Natural killer cell (primary cell): ENCODE measurements at regions not wholly inside any gene's neighbourhood (a gene's known extent, or its start where the extent isn't known, plus 50 kb on each side); places are given as distances from the start of the nearest gene placed in this dataset.

Source experiments
- ATAC-seq, 3 donors: fragments of 150-1000 bp in 2 of 3; fragments of 200-7000 bp in 1 of 3; cut with Tn5 transposase; 1 replicate in 1 of 3; 2 replicates in 2 of 3; pipeline ENCODE4 v1.10.0; 2021; ENCODE audit warnings: mild to moderate bottlenecking in 2 of 3, moderate library complexity in 2 of 3
- DNase-seq, 2 donors: peaks; one replicate each; pipeline versions ENCODE4 v3.0.0 to v3.0.0-alpha.2; 2013 to 2021; ENCODE audit warnings: mixed read lengths in 1 of 2
- H3K27ac ChIP-seq: one replicate; pipeline ENCODE4 v1.5.1; 2013; ENCODE audit warnings: mild to moderate bottlenecking, low read length
- H3K27me3 ChIP-seq: one replicate; pipeline ENCODE4 v1.6.1; 2013; ENCODE audit warnings: low read length; ENCODE audit not compliant: control insufficient read depth, insufficient read depth
- H3K36me3 ChIP-seq: one replicate; pipeline ENCODE4 v1.6.1; 2013; ENCODE audit warnings: low read length; ENCODE audit not compliant: control insufficient read depth, insufficient read depth
- H3K4me1 ChIP-seq: one replicate; pipeline ENCODE4 v1.6.1; 2013; ENCODE audit warnings: low read length; ENCODE audit not compliant: control insufficient read depth, insufficient read depth
- H3K4me3 ChIP-seq: one replicate; pipeline ENCODE4 v1.5.1; 2013; ENCODE audit warnings: low read length
- H3K9me3 ChIP-seq: one replicate; pipeline ENCODE4 v1.6.1; 2013; ENCODE audit warnings: low read length; ENCODE audit not compliant: control insufficient read depth, insufficient read depth
- H3K27ac Mint-ChIP-seq, 2 donors: one replicate each; pipeline ENCODE4 v1.8.0; 2022; ENCODE audit warnings: mild to moderate bottlenecking in 2 of 2, mixed read lengths in 2 of 2, moderate library complexity in 1 of 2
- H3K27me3 Mint-ChIP-seq, 2 donors: one replicate each; pipeline ENCODE4 v1.8.0; 2022; ENCODE audit warnings: low read depth in 2 of 2, mixed read lengths in 2 of 2
- H3K36me3 Mint-ChIP-seq: one replicate; pipeline ENCODE4 v1.8.0; 2022; ENCODE audit warnings: mixed read lengths
- H3K4me1 Mint-ChIP-seq, 2 donors: one replicate each; pipeline ENCODE4 v1.8.0; 2022; ENCODE audit warnings: mixed read lengths in 2 of 2
- H3K4me3 Mint-ChIP-seq: one replicate; pipeline ENCODE4 v1.8.0; 2022; ENCODE audit warnings: mild to moderate bottlenecking, moderate library complexity, mixed read lengths
- H3K9me3 Mint-ChIP-seq, 2 donors: one replicate each; pipeline ENCODE4 v1.8.0; 2022; ENCODE audit warnings: mixed read lengths in 2 of 2
- WGBS: methylation state at CpG from one replicate; pipeline ENCODE4 v1.1.7; 2013; ENCODE audit warnings: missing lambda C conversion rate; ENCODE audit not compliant: insufficient coverage; 5-methylcytosine and 5-hydroxymethylcytosine counted together
- intact Hi-C: fragments of 100-400 bp; cut with micrococcal nuclease; formaldehyde crosslinking; loops from one replicate; pipeline ENCODE4 v1.14.2; 2022
- TF ChIP-seq, protein P1 (sequence below): fragments of 200-600 bp; IDR thresholded peaks from one replicate; pipeline ENCODE4 v1.8.0; 2022; ENCODE audit warnings: antibody characterized with exemption

DNA sequence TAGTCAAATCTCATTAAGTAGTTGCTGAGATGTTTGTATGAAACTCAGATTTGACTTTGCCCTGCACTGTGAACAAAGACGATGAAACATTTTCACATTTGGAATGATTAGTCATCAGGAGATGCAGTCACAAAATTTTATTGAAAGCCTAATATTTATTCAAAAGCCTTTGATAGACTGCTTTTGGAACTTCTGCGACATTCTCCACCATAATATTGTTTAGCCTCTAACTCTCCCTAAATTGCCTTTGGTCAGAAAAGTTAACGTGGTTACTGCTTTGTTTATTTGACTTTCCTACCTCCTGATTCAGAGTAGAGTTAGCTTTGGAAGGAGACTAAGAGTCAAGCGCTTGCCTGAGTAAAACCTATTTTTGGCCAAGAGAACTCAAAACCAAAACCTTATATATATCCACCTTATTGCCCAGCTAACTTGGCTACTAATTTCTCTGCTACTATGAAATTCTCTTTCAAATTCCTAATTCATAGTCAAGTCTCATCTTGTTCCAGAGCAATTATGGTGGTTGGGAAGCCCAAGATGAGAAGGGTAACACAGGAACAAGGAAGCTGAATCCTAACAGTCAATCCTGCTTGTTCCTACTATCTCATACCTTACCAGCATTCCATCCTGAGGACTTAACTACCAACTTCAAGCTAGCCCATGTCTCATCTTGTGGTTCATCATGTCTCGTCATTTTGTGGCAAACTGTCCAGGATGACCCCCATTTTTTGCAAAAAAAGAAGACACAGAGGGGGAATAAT, 429.6 kb downstream of the USP25 start:
- no peak for DNase-seq
- H3K27me3 ChIP-seq, result no peaks in the 10 kb centered on the region
- H3K4me3 ChIP-seq, result no peak overlapping the region
- H3K27ac ChIP-seq, result no peak overlapping the region
- no peaks in the 10 kb centered on the region for H3K36me3 ChIP-seq
- Mint-ChIP-seq H3K9me3 (peaks cover 3 to 4% of the 10 kb centered on the region in 2 donors), H3K27ac (no peak overlapping the region), H3K27me3 (no peaks in the 10 kb centered on the region), H3K4me1 (no peaks in the 10 kb centered on the region), H3K36me3 (no peaks in the 10 kb centered on the region), H3K4me3 (no peak overlapping the region)
- ATAC-seq, result no peak
- H3K4me1 ChIP-seq, result no peaks in the 10 kb centered on the region
- intact Hi-C loops, result no loop called here
- no peaks in the 10 kb centered on the region for H3K9me3 ChIP-seq
- TF ChIP-seq, protein P1, sequence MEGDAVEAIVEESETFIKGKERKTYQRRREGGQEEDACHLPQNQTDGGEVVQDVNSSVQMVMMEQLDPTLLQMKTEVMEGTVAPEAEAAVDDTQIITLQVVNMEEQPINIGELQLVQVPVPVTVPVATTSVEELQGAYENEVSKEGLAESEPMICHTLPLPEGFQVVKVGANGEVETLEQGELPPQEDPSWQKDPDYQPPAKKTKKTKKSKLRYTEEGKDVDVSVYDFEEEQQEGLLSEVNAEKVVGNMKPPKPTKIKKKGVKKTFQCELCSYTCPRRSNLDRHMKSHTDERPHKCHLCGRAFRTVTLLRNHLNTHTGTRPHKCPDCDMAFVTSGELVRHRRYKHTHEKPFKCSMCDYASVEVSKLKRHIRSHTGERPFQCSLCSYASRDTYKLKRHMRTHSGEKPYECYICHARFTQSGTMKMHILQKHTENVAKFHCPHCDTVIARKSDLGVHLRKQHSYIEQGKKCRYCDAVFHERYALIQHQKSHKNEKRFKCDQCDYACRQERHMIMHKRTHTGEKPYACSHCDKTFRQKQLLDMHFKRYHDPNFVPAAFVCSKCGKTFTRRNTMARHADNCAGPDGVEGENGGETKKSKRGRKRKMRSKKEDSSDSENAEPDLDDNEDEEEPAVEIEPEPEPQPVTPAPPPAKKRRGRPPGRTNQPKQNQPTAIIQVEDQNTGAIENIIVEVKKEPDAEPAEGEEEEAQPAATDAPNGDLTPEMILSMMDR, result no peak
- 92% methylated on average over 4 of the region's 5 CpGs for WGBS

DNA sequence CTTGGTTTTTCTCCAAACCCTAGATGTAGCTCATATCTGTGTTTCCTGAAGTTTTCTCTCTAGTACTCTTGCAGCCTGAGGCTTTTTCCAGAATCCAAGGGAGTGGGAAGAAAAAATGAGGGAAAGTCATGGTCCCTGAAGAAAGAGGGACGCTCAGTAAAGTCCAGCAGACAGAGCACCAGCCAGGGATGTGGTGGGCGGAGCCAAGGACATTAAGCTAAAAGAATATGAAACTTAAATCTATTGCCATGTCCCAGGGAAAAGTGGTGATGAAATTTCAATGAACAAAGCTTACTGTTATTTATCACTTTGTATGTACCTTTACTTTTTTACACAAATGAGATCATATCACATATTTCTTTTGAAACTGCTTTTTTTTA, 430.2 kb downstream of the USP25 start:
- WGBS, result 89% methylated on average over 2 of the region's 2 CpGs
- intact Hi-C loops, result no loop called here
- Histone ChIP-seq H3K4me1 (no peaks in the 10 kb centered on the region), H3K9me3 (no peaks in the 10 kb centered on the region), H3K27me3 (no peaks in the 10 kb centered on the region), H3K36me3 (no peaks in the 10 kb centered on the region), H3K27ac (no peak overlapping the region), H3K4me3 (no peak overlapping the region)
- DNase-seq (no peak), ATAC-seq (no peak)
- H3K27ac Mint-ChIP-seq, result no peak overlapping the region
- H3K9me3 Mint-ChIP-seq, result peaks cover 3 to 4% of the 10 kb centered on the region in 2 donors
- no peaks in the 10 kb centered on the region for H3K27me3 Mint-ChIP-seq
- no peaks in the 10 kb centered on the region for H3K36me3 Mint-ChIP-seq
- TF ChIP-seq, protein P1, result no peak
- no peak overlapping the region for H3K4me3 Mint-ChIP-seq
- H3K4me1 Mint-ChIP-seq, result no peaks in the 10 kb centered on the region

DNA sequence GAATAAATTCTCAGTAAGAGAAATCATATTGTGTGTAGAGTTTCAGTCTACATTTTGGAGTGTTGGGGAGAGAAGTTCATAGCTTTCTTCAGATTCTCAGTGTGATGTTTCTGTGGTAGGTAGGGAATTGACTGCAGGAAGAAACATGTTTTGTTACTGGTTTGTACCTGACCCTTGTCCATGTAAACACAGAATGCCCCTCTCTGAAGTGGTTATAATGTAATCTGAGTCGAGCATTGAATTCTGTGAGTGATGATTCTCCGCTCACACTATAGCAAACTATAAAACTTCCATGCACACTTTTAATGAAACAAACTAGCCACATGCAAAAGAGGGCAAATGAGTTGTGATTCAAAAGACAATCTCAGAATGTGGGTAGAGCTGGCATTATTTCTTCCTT, 433.2 kb downstream of the USP25 start:
- no peaks in the 10 kb centered on the region for H3K27me3 Mint-ChIP-seq
- no peak overlapping the region for H3K4me3 Mint-ChIP-seq
- H3K4me3 ChIP-seq, result no peak overlapping the region
- no peaks in the 10 kb centered on the region for H3K27me3 ChIP-seq
- DNase-seq, result no peak
- intact Hi-C loops, result no loop called here
- no peak for ATAC-seq
- H3K36me3 Mint-ChIP-seq, result no peaks in the 10 kb centered on the region
- H3K27ac ChIP-seq, result no peak overlapping the region
- H3K27ac Mint-ChIP-seq, result no peak overlapping the region
- H3K4me1 ChIP-seq, result no peaks in the 10 kb centered on the region
- no peaks in the 10 kb centered on the region for H3K36me3 ChIP-seq
- no peaks in the 10 kb centered on the region for H3K9me3 ChIP-seq
- no peaks in the 10 kb centered on the region for H3K4me1 Mint-ChIP-seq
- peaks cover 5 to 6% of the 10 kb centered on the region in 2 donors for H3K9me3 Mint-ChIP-seq
- TF ChIP-seq, protein P1, result no peak
- no CpG with 5 or more reads among the region's 2 CpGs for WGBS

DNA sequence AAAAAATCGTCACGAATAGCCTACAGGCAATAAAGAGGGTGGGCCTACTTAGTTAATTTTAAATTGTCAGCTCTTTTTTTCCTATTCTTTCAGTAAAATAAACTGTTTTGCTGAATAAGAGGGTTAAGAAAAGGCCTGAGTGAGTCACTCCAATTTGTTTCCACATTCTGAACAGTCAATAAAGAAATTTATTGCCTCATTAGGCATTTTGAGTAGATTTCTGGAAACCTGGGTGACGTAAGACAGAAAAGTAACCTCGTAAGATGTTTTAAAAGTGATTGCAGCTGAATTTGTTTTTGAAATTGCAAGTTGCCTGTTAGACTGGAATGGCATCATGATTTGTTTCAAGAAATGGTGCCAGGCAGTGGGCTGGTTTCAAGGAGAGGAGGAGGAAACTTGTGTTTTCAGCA, 439.3 kb downstream of the USP25 start:
- Mint-ChIP-seq H3K4me1 (no peaks in the 10 kb centered on the region), H3K36me3 (no peaks in the 10 kb centered on the region), H3K27ac (no peak overlapping the region), H3K9me3 (peaks cover 3% of the 10 kb centered on the region in 2 donors), H3K4me3 (no peak overlapping the region), H3K27me3 (no peaks in the 10 kb centered on the region)
- ATAC-seq (no peak), DNase-seq (no peak)
- no peak overlapping the region for H3K4me3 ChIP-seq
- intact Hi-C loops, result no loop called here
- H3K27me3 ChIP-seq, result no peaks in the 10 kb centered on the region
- no peaks in the 10 kb centered on the region for H3K9me3 ChIP-seq
- H3K36me3 ChIP-seq, result no peaks in the 10 kb centered on the region
- no peak overlapping the region for H3K27ac ChIP-seq
- H3K4me1 ChIP-seq, result no peaks in the 10 kb centered on the region
- TF ChIP-seq, protein P1, result no peak
- WGBS, result 86% methylated on average over 4 of the region's 4 CpGs
